H9 (cell line): ENCODE measurements at regions not wholly inside any gene's neighbourhood (a gene's known extent, or its start where the extent isn't known, plus 50 kb on each side); places are given as distances from the start of the nearest gene placed in this dataset.

Experiments used
- DNase-seq: peaks from one replicate; pipeline ENCODE4 v3.0.0-alpha.2; 2017
- H2AFZ ChIP-seq: one replicate; pipeline ENCODE4 v1.6.1; 2013; ENCODE audit warnings: mild to moderate bottlenecking, low read length, control low read depth, moderate library complexity
- H2AK5ac ChIP-seq: 2 replicates; pipeline ENCODE4 v1.6.1; 2013; ENCODE audit warnings: low read length, control low read depth, mixed read lengths; ENCODE audit not compliant: insufficient read length
- H2BK120ac ChIP-seq: one replicate; pipeline ENCODE4 v1.6.1; 2013; ENCODE audit warnings: low read depth, mild to moderate bottlenecking, low read length, control low read depth, inconsistent platforms; ENCODE audit not compliant: poor library complexity, severe bottlenecking
- H2BK12ac ChIP-seq: 2 replicates; pipeline ENCODE4 v1.6.1; 2013; ENCODE audit warnings: low read length, control low read depth, mixed read lengths, low read depth; ENCODE audit not compliant: insufficient read length
- H2BK15ac ChIP-seq: 2 replicates; pipeline ENCODE4 v1.6.1; 2013; ENCODE audit warnings: low read depth, low read length, control low read depth
- H2BK20ac ChIP-seq: one replicate; pipeline ENCODE4 v1.6.1; 2013; ENCODE audit warnings: low read depth, mild to moderate bottlenecking, low read length, control low read depth, inconsistent platforms; ENCODE audit not compliant: poor library complexity, severe bottlenecking
- H2BK5ac ChIP-seq: 2 replicates; pipeline ENCODE4 v1.6.1; 2013; ENCODE audit warnings: low read length, control low read depth, mixed read lengths; ENCODE audit not compliant: insufficient read length
- H3K14ac ChIP-seq: 2 replicates; pipeline ENCODE4 v1.6.1; 2013; ENCODE audit warnings: low read length, control low read depth; ENCODE audit not compliant: insufficient read depth
- H3K18ac ChIP-seq: 2 replicates; pipeline ENCODE4 v1.6.1; 2013; ENCODE audit warnings: low read depth, mild to moderate bottlenecking, mixed read lengths, low read length, control low read depth; ENCODE audit not compliant: insufficient read length
- H3K23ac ChIP-seq: 2 replicates; pipeline ENCODE4 v1.6.1; 2013; ENCODE audit warnings: low read length, control low read depth, mixed read lengths, low read depth; ENCODE audit not compliant: insufficient read length
- H3K23me2 ChIP-seq: 2 replicates; pipeline ENCODE4 v1.6.1; 2013; ENCODE audit warnings: low read depth, mild to moderate bottlenecking, mixed read lengths, low read length, control low read depth; ENCODE audit not compliant: insufficient read length, poor library complexity, severe bottlenecking
- H3K27ac ChIP-seq: 2 replicates; pipeline ENCODE4 v1.5.1; 2013; ENCODE audit warnings: low read length, control low read depth, mixed read lengths, low read depth; ENCODE audit not compliant: insufficient read length
- H3K27me3 ChIP-seq: 2 replicates; pipeline ENCODE4 v1.6.1; 2013; ENCODE audit warnings: low read length, control low read depth, inconsistent platforms; ENCODE audit not compliant: insufficient read depth
- H3K4ac ChIP-seq: 2 replicates; pipeline ENCODE4 v1.6.1; 2013; ENCODE audit warnings: low read depth, mild to moderate bottlenecking, control low read depth, inconsistent platforms, low read length, moderate library complexity
- H3K4me1 ChIP-seq: 2 replicates; pipeline ENCODE4 v1.6.1; 2013; ENCODE audit warnings: low read length, control low read depth, inconsistent platforms; ENCODE audit not compliant: insufficient read depth
- H3K4me2 ChIP-seq: 2 replicates; pipeline ENCODE4 v1.6.1; 2013; ENCODE audit warnings: low read length, control low read depth, mixed read lengths; ENCODE audit not compliant: insufficient read length, insufficient read depth
- H3K56ac ChIP-seq: 2 replicates; pipeline ENCODE4 v1.6.1; 2013; ENCODE audit warnings: low read depth, mild to moderate bottlenecking, mixed read lengths, low read length, control low read depth; ENCODE audit not compliant: insufficient read length
- H3K79me1 ChIP-seq: 2 replicates; pipeline ENCODE4 v1.6.1; 2013; ENCODE audit warnings: low read depth, mild to moderate bottlenecking, moderate library complexity, low read length, control low read depth, inconsistent platforms; ENCODE audit not compliant: insufficient read depth, poor library complexity, severe bottlenecking
- H3K79me2 ChIP-seq: 2 replicates; pipeline ENCODE4 v1.6.1; 2013; ENCODE audit warnings: low read length, control low read depth, inconsistent platforms; ENCODE audit not compliant: insufficient read depth
- H3K9ac ChIP-seq: 2 replicates; pipeline ENCODE4 v1.6.1; 2013; ENCODE audit warnings: low read length, control low read depth, mixed read lengths; ENCODE audit not compliant: insufficient read length; ENCODE audit errors: extremely low read depth
- H3K9me3 ChIP-seq: one replicate; pipeline ENCODE4 v1.6.1; 2013; ENCODE audit warnings: low read depth, low read length, inconsistent platforms; ENCODE audit not compliant: control insufficient read depth
- H3T11ph ChIP-seq: one replicate; pipeline ENCODE4 v1.6.1; 2013; ENCODE audit warnings: mild to moderate bottlenecking, low read length, control low read depth, inconsistent platforms
- H4K20me1 ChIP-seq: one replicate; pipeline ENCODE4 v1.6.1; 2013; ENCODE audit not compliant: control insufficient read depth, insufficient read length, insufficient read depth
- H4K5ac ChIP-seq: 2 replicates; pipeline ENCODE4 v1.6.1; 2013; ENCODE audit warnings: low read depth, mild to moderate bottlenecking, mixed read lengths, low read length, control low read depth; ENCODE audit not compliant: insufficient read length
- H4K8ac ChIP-seq: replicated peaks from 2 replicates; pipeline ENCODE4 v1.6.1; 2013; ENCODE audit warnings: low read length, control low read depth, mixed read lengths, low read depth; ENCODE audit not compliant: insufficient read length
- H4K91ac ChIP-seq: 2 replicates; pipeline ENCODE4 v1.6.1; 2013; ENCODE audit warnings: low read depth, mild to moderate bottlenecking, moderate library complexity, mixed read lengths, low read length, control low read depth; ENCODE audit not compliant: insufficient read length
- H3K27ac Mint-ChIP-seq, 3 experiments: 2 replicates in 2 of 3; 3 replicates in 1 of 3; pipeline ENCODE4 v1.8.0; 2020 to 2021; ENCODE audit warnings: mixed read lengths in 3 of 3, mild to moderate bottlenecking in 1 of 3, moderate library complexity in 1 of 3
- H3K27me3 Mint-ChIP-seq: 2 replicates; pipeline ENCODE4 v1.8.0; 2021; ENCODE audit warnings: low read depth, mild to moderate bottlenecking, moderate library complexity, mixed read lengths
- H3K36me3 Mint-ChIP-seq, 3 experiments: 2 replicates in 2 of 3; 3 replicates in 1 of 3; pipeline ENCODE4 v1.8.0; 2020 to 2021; ENCODE audit warnings: low read depth in 3 of 3, mixed read lengths in 3 of 3; ENCODE audit not compliant: insufficient read depth in 1 of 3
- H3K4me1 Mint-ChIP-seq, 2 experiments: 2 replicates each; pipeline ENCODE4 v1.8.0; 2020; ENCODE audit warnings: mixed read lengths in 2 of 2
- H3K4me3 Mint-ChIP-seq, 2 experiments: 2 replicates in 1 of 2; 3 replicates in 1 of 2; pipeline ENCODE4 v1.8.0; 2020 to 2021; ENCODE audit warnings: mild to moderate bottlenecking in 2 of 2, mixed read lengths in 2 of 2, moderate library complexity in 1 of 2
- H3K9me3 Mint-ChIP-seq, 2 experiments: 2 replicates in 1 of 2; 3 replicates in 1 of 2; pipeline ENCODE4 v1.8.0; 2020; ENCODE audit warnings: mild to moderate bottlenecking in 2 of 2, mixed read lengths in 2 of 2, moderate library complexity in 1 of 2
- CTCF ChIP-seq: fragments of 200-600 bp; sonication (generic); conservative IDR thresholded peaks from 3 replicates; pipeline ENCODE4 v1.8.0; 2021; ENCODE audit warnings: antibody characterized with exemption, mild to moderate bottlenecking
- WGBS: extraction: QIAGEN DNeasy Blood & Tissue Kit; methylation state at CpG from one replicate; pipeline ENCODE4 v1.1.7; 2013; ENCODE audit warnings: missing lambda C conversion rate, low lambda C conversion rate, mixed read lengths; ENCODE audit not compliant: insufficient read length; ENCODE audit errors: extremely low coverage; 5-methylcytosine and 5-hydroxymethylcytosine counted together

- H4K20me1 ChIP-seq = no peaks in the 10 kb centered on the region
- no peak overlapping the region for H3K9ac ChIP-seq
- no peaks in the 10 kb centered on the region for H3K4me1 ChIP-seq
- no peak for DNase-seq
- no peaks in the 10 kb centered on the region for H3K23me2 ChIP-seq
- H3K79me2 ChIP-seq = no peaks in the 10 kb centered on the region
- no peak overlapping the region for H4K5ac ChIP-seq
- H3K23ac ChIP-seq = no peak overlapping the region
- Mint-ChIP-seq H3K27me3 (peaks cover 10% of the 10 kb centered on the region), H3K4me3 (no peak overlapping the region), H3K27ac (no peak overlapping the region), H3K4me1 (peaks cover 12 to 22% of the 10 kb centered on the region in 2 experiments), H3K36me3 (peaks cover 0 to 2% (median 0%) of the 10 kb centered on the region in 3 experiments; a peak in 2 of 7 replicates), H3K9me3 (no peaks in the 10 kb centered on the region; a peak in 1 of 5 replicates)
- H3K4me2 ChIP-seq = no peak overlapping the region
- no peak overlapping the region for H2BK12ac ChIP-seq
- no peak overlapping the region for H3K14ac ChIP-seq
- no peak overlapping the region for H2BK120ac ChIP-seq
- no peaks in the 10 kb centered on the region for H3K79me1 ChIP-seq
- H2BK20ac ChIP-seq = no peak overlapping the region
- H3K27me3 ChIP-seq = no peaks in the 10 kb centered on the region
- no peak overlapping the region for H3K56ac ChIP-seq
- no peak overlapping the region for H4K8ac ChIP-seq
- H3K18ac ChIP-seq = no peak overlapping the region
- no peak overlapping the region for H2AFZ ChIP-seq
- H3K27ac ChIP-seq = no peak overlapping the region
- no peaks in the 10 kb centered on the region for H3K9me3 ChIP-seq
- H2BK5ac ChIP-seq = no peak overlapping the region
- H2AK5ac ChIP-seq = no peak overlapping the region
- WGBS = no CpG with 5 or more reads among the region's 6 CpGs
- no peak overlapping the region for H3T11ph ChIP-seq
- no peak overlapping the region for H2BK15ac ChIP-seq
- no peak for TF ChIP-seq CTCF
- no peak overlapping the region for H4K91ac ChIP-seq
- no peak overlapping the region for H3K4ac ChIP-seq
Measured at GRCh38 chr2:236871500-236872001, 214.1 kb upstream of the COPS8 start.
